ENCODE measurements at regions not wholly inside any gene's neighbourhood (a gene's known extent, or its start where the extent isn't known, plus 50 kb on each side); places are given as distances from the start of the nearest gene placed in this dataset.

- Histone ChIP-seq H3K9ac (peak overlapping the region in 2 of 11 experiments; percentile 8 to 25; a peak in 2 of 22 replicates), H4K20me1 (peaks cover 0 to 9% (median 0%) of the 10 kb centered on the region in 11 experiments; a peak in 2 of 22 replicates), H3K27me3 (peaks cover 0 to 31% (median 14%) of the 10 kb centered on the region in 11 experiments; a peak in 15 of 22 replicates), H3K36me3 (no peaks in the 10 kb centered on the region), H3K4me2 (peak overlapping the region; percentile 81 to 99 (median 90)), H3K4me3 (peak overlapping the region in 1 of 10 experiments; percentile 22; a peak in 2 of 20 replicates), H3K27ac (peak overlapping the region in 7 of 11 experiments; percentile 86 to 98 (median 95); a peak in 8 of 22 replicates), H3K9me3 (replicated peaks in 1 of 11) (no peaks in the 10 kb centered on the region), H3K4me1 (peaks cover 34 to 73% (median 48%) of the 10 kb centered on the region in 10 experiments)
- TF ChIP-seq Cebpa-rat (IDR thresholded peaks at IDR 0.05), result no peak
Observed at GRCh38 chr10:78975926-78976325, 92.8 kb upstream of the ZMIZ1 start.

DNA sequence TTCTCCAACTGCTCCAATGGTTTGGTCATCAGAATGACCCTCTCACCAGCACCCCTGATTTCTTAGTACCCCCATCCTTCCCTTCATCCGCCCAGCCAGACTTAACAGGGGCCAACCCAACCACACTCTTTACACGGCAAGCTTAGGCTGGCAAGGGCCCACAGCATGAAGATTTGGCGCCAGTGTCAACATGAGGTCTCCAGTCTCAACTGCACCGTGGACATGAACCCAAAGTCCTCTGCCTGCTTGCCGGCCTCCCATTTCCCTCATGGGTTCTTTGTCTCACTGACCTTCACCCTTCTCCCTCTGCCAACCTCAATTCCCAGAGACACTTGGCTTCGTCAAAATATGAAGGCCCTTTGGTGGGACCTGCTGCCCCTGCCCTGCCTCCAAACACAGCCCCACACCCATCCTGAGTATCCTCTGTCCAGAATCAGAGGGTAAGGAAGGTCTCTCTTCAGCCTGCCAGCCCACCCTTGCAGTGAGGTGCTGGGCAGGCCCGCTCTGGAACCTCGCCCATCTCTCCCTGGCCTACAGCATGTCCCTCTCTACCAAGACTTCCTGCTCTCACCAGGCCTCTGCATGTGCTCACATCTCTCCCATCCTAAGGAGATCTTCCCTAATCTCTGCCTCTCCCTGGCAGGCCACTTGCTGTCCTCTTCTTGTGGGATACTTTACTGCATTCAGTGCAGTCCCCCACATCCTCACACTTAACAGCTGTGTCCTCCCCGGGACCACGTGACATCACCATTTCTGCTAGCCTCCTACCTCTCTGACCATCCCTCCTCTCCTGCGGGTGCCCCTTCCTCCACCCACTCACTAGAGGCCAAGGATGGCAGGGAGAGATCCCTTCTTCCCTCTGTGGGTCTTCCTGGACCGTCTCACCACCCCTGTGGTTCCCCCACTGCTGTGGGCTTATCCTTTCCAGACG lies 91.7 kb upstream of the ZMIZ1 start:
- Histone ChIP-seq H3K9me3 (replicated peaks in 1 of 11) (no peaks in the 10 kb centered on the region), H3K9ac (peak overlapping the region in 4 of 11 experiments; percentile 9 to 48 (median 32); a peak in 3 of 22 replicates), H3K36me3 (no peaks in the 10 kb centered on the region), H3K4me2 (peak overlapping the region in 7 of 11 experiments; percentile 8 to 94 (median 60); a peak in 13 of 22 replicates), H3K27me3 (peaks cover 0 to 31% (median 14%) of the 10 kb centered on the region in 11 experiments; a peak in 15 of 22 replicates), H3K4me1 (peaks cover 34 to 79% (median 50%) of the 10 kb centered on the region in 10 experiments), H3K4me3 (no peak overlapping the region; a peak in 1 of 20 replicates), H3K27ac (peak overlapping the region in 6 of 11 experiments; percentile 8 to 98 (median 41); a peak in 9 of 22 replicates), H4K20me1 (peaks cover 0 to 14% (median 0%) of the 10 kb centered on the region in 11 experiments; a peak in 3 of 22 replicates)
- TF ChIP-seq Cebpa-rat (IDR thresholded peaks at IDR 0.05), result no peak

DNA sequence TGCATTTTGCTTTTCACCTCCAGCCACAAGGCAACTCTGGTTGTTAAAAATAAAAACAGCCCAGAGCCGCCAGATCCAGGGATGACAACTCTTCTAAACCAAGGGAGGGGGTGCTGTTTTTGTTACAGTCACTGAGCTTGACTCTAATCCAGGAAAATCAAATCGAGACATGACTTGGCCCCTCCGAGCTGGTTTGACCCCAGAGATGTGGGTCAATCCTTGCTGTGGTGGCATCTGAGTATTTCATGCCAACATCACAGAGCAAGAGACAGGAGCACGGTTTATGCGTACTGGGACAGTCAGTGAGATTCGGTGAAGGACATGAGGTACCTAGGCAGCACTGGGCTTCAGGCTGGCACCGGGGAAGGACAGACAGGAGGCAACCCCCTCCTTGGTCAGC lies 88.8 kb upstream of the ZMIZ1 start:
- Histone ChIP-seq H3K4me2 (0 out of 22 replicates have a peak overlapping the region, but pooled peaks of 1 of the 11 experiments have one; percentile 30), H3K27me3 (peaks cover 0 to 30% (median 12%) of the 10 kb centered on the region in 11 experiments; a peak in 15 of 22 replicates), H3K9ac (no peak overlapping the region), H4K20me1 (peaks cover 0 to 7% (median 0%) of the 10 kb centered on the region in 11 experiments; a peak in 2 of 22 replicates), H3K4me3 (no peak overlapping the region), H3K36me3 (no peaks in the 10 kb centered on the region), H3K27ac (no peak overlapping the region), H3K9me3 (replicated peaks in 1 of 11) (no peaks in the 10 kb centered on the region), H3K4me1 (peaks cover 13 to 57% (median 29%) of the 10 kb centered on the region in 10 experiments)
- no peak for TF ChIP-seq Cebpa-rat (IDR thresholded peaks at IDR 0.05)

DNA sequence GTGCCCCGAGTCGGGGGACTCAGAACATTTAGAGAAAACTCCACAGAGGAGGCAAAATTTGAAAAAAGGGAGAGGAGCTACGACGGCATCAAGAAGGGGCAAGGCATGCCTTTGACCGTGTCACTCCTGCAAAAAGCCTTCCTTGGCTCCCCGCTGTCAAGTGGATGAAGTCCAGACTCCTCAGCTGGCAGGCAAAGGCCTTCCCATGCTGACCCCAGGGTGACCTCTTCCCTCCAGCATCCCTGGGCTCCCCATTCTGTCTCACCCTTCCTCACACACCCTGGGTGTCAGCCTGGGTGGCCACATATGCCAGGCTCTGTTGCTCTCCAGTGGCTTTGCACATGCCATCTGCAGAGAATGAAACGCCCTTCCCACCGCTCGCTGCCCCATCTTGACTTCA lies 88.4 kb upstream of the ZMIZ1 start:
- Histone ChIP-seq H3K27me3 (peaks cover 0 to 26% (median 12%) of the 10 kb centered on the region in 11 experiments; a peak in 15 of 22 replicates), H3K36me3 (no peaks in the 10 kb centered on the region), H3K4me2 (0 out of 22 replicates have a peak overlapping the region, but pooled peaks of 3 of the 11 experiments have one; percentile 10 to 30 (median 12)), H3K9ac (no peak overlapping the region), H3K27ac (no peak overlapping the region), H3K4me1 (peaks cover 9 to 53% (median 24%) of the 10 kb centered on the region in 10 experiments), H3K4me3 (no peak overlapping the region), H3K9me3 (replicated peaks in 1 of 11) (no peaks in the 10 kb centered on the region), H4K20me1 (peaks cover 0 to 7% (median 0%) of the 10 kb centered on the region in 11 experiments; a peak in 2 of 22 replicates)
- TF ChIP-seq Cebpa-rat (IDR thresholded peaks at IDR 0.05), result no peak

GRCh38 chr10:78980815-78981214 lies 88.0 kb upstream of the ZMIZ1 start:
- Histone ChIP-seq H3K27me3 (peaks cover 0 to 21% (median 9%) of the 10 kb centered on the region in 11 experiments; a peak in 16 of 22 replicates), H3K4me1 (peaks cover 4 to 49% (median 20%) of the 10 kb centered on the region in 10 experiments), H3K9me3 (replicated peaks in 1 of 11) (no peaks in the 10 kb centered on the region), H3K4me2 (peak overlapping the region in 5 of 11 experiments; percentile 2 to 35 (median 12); a peak in 6 of 22 replicates), H4K20me1 (peaks cover 0 to 7% (median 0%) of the 10 kb centered on the region in 11 experiments; a peak in 2 of 22 replicates), H3K9ac (no peak overlapping the region), H3K36me3 (no peaks in the 10 kb centered on the region), H3K27ac (no peak overlapping the region), H3K4me3 (no peak overlapping the region)
- no peak for TF ChIP-seq Cebpa-rat (IDR thresholded peaks at IDR 0.05)

GRCh38 chr10:78981257-78981969 lies 87.4 kb upstream of the ZMIZ1 start:
- Histone ChIP-seq H3K4me2 (peak overlapping the region in 6 of 11 experiments; percentile 2 to 35 (median 11); a peak in 6 of 22 replicates), H3K27ac (no peak overlapping the region), H3K9me3 (replicated peaks in 1 of 11) (no peaks in the 10 kb centered on the region), H3K27me3 (peaks cover 0 to 15% (median 7%) of the 10 kb centered on the region in 11 experiments; a peak in 14 of 22 replicates), H4K20me1 (peaks cover 0 to 7% (median 0%) of the 10 kb centered on the region in 11 experiments; a peak in 2 of 22 replicates), H3K9ac (no peak overlapping the region), H3K4me1 (peaks cover 0 to 43% (median 14%) of the 10 kb centered on the region in 10 experiments; a peak in 15 of 20 replicates), H3K36me3 (no peaks in the 10 kb centered on the region), H3K4me3 (no peak overlapping the region)
- no peak for TF ChIP-seq Cebpa-rat (IDR thresholded peaks at IDR 0.05)

DNA sequence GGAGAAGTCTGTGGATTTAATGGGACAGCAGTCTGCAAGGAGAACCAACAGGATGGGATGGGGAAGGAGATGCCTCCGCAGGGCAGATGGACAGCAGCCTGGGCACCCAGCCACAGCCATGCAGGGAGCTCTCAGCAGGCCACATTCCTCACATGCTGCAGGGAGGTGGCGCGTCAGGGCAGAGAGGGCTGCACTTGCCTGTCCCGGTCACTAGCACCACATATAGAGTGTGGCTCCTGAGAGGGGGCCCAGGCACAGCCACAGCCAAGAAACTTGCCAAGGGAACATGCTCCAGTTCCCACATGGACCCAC lies 86.8 kb upstream of the ZMIZ1 start:
- Histone ChIP-seq H3K27ac (no peak overlapping the region), H3K4me1 (peaks cover 0 to 38% (median 16%) of the 10 kb centered on the region in 10 experiments; a peak in 15 of 20 replicates)

GRCh38 chr10:78982726-78983125 lies 86.0 kb upstream of the ZMIZ1 start:
- Histone ChIP-seq H3K9me3 (replicated peaks in 1 of 11) (no peaks in the 10 kb centered on the region), H3K4me2 (no peak overlapping the region), H3K4me1 (peaks cover 0 to 30% (median 11%) of the 10 kb centered on the region in 10 experiments; a peak in 15 of 20 replicates), H4K20me1 (peaks cover 0 to 7% (median 0%) of the 10 kb centered on the region in 11 experiments; a peak in 2 of 22 replicates), H3K27me3 (peaks cover 0 to 12% (median 3%) of the 10 kb centered on the region in 11 experiments; a peak in 5 of 22 replicates), H3K4me3 (no peak overlapping the region), H3K36me3 (no peaks in the 10 kb centered on the region), H3K9ac (no peak overlapping the region), H3K27ac (no peak overlapping the region)
- no peak for TF ChIP-seq Cebpa-rat (IDR thresholded peaks at IDR 0.05)

More for the DNA sequence above, 86.8 kb upstream of the ZMIZ1 start:
- H3K27me3 ChIP-seq, result peaks cover 0 to 12% (median 3%) of the 10 kb centered on the region in 11 experiments; a peak in 7 of 22 replicates
- H3K9me3 ChIP-seq (replicated peaks in 1 of 11), result no peaks in the 10 kb centered on the region
- H3K9ac ChIP-seq, result no peak overlapping the region
- peaks cover 0 to 7% (median 0%) of the 10 kb centered on the region in 11 experiments; a peak in 2 of 22 replicates for H4K20me1 ChIP-seq
- H3K36me3 ChIP-seq, result no peaks in the 10 kb centered on the region
- TF ChIP-seq Cebpa-rat (IDR thresholded peaks at IDR 0.05), result no peak
- peak overlapping the region in 4 of 11 experiments; percentile 10 to 35 (median 12); a peak in 3 of 22 replicates for H3K4me2 ChIP-seq
- H3K4me3 ChIP-seq, result no peak overlapping the region

All from BLaER1 treated with 17β-estradiol and CSF1 and Interleukin-3, amounts not matched to agents 10 nM and 100 nM (cell line).